HL-60 (cell line): ENCODE measurements at regions not wholly inside any gene's neighbourhood (a gene's known extent, or its start where the extent isn't known, plus 50 kb on each side); places are given as distances from the start of the nearest gene placed in this dataset.

Experiments
- POLR2AphosphoS5 ChIP-seq: IDR thresholded peaks from 2 replicates; pipeline ENCODE4 v1.6.1; 2012; ENCODE audit warnings: low read depth
- TF ChIP-seq, protein P1 (sequence below): IDR thresholded peaks from one replicate; pipeline ENCODE4 v1.5.1; 2011; ENCODE audit warnings: low read length, control low read depth, inconsistent platforms; ENCODE audit not compliant: insufficient read depth

DNA sequence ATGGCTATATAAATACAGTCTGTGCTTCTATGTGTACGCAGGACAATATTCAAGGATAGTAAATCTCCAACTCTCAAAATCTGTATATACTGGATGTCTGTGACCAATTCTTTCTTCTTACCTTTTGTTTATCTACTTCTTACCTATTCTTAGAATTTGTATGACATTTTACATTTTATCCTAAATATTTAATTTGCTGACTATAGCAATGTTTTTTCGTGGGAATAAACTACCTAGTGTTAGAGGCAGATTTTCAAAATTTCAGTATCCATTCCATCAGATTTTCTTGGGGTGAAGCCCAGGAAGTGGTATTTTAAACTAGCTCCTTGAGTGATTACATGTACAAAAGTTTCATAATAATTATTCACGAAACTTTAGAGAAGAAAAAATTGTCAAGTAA is 334.5 kb upstream of the BCHE start:
- TF ChIP-seq, protein P1, sequence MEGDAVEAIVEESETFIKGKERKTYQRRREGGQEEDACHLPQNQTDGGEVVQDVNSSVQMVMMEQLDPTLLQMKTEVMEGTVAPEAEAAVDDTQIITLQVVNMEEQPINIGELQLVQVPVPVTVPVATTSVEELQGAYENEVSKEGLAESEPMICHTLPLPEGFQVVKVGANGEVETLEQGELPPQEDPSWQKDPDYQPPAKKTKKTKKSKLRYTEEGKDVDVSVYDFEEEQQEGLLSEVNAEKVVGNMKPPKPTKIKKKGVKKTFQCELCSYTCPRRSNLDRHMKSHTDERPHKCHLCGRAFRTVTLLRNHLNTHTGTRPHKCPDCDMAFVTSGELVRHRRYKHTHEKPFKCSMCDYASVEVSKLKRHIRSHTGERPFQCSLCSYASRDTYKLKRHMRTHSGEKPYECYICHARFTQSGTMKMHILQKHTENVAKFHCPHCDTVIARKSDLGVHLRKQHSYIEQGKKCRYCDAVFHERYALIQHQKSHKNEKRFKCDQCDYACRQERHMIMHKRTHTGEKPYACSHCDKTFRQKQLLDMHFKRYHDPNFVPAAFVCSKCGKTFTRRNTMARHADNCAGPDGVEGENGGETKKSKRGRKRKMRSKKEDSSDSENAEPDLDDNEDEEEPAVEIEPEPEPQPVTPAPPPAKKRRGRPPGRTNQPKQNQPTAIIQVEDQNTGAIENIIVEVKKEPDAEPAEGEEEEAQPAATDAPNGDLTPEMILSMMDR = no peak
- TF ChIP-seq POLR2AphosphoS5 = no peak
